Nephron progenitor cell (in vitro differentiated cells): ENCODE measurements at regions not wholly inside any gene's neighbourhood (a gene's known extent, or its start where the extent isn't known, plus 50 kb on each side); places are given as distances from the start of the nearest gene placed in this dataset.

Experiments used
- DNase-seq: peaks from one replicate; pipeline ENCODE4 v3.0.0; 2021
- H3K27ac Mint-ChIP-seq: 2 replicates; pipeline ENCODE4 v1.8.0; 2021; ENCODE audit warnings: mild to moderate bottlenecking, moderate library complexity, mixed read lengths
- H3K27me3 Mint-ChIP-seq: 2 replicates; pipeline ENCODE4 v1.8.0; 2021; ENCODE audit warnings: mild to moderate bottlenecking, low read depth, mixed read lengths; ENCODE audit not compliant: poor library complexity
- H3K36me3 Mint-ChIP-seq: 2 replicates; pipeline ENCODE4 v1.8.0; 2021; ENCODE audit warnings: low read depth, mixed read lengths
- H3K4me1 Mint-ChIP-seq: 2 replicates; pipeline ENCODE4 v1.8.0; 2021; ENCODE audit warnings: mixed read lengths
- H3K4me3 Mint-ChIP-seq: 2 replicates; pipeline ENCODE4 v1.8.0; 2021; ENCODE audit warnings: mild to moderate bottlenecking, moderate library complexity, mixed read lengths
- H3K9me3 Mint-ChIP-seq: 2 replicates; pipeline ENCODE4 v1.8.0; 2021; ENCODE audit warnings: mild to moderate bottlenecking, moderate library complexity, mixed read lengths
- TF ChIP-seq, protein P1 (sequence below): fragments of 200-600 bp; sonication (generic); IDR thresholded peaks from 2 replicates; pipeline ENCODE4 v1.5.0; 2021; ENCODE audit warnings: antibody characterized with exemption

GRCh38 chr12:77549383-77550128 is 281.1 kb upstream of the NAV3 start:
- TF ChIP-seq, protein P1, sequence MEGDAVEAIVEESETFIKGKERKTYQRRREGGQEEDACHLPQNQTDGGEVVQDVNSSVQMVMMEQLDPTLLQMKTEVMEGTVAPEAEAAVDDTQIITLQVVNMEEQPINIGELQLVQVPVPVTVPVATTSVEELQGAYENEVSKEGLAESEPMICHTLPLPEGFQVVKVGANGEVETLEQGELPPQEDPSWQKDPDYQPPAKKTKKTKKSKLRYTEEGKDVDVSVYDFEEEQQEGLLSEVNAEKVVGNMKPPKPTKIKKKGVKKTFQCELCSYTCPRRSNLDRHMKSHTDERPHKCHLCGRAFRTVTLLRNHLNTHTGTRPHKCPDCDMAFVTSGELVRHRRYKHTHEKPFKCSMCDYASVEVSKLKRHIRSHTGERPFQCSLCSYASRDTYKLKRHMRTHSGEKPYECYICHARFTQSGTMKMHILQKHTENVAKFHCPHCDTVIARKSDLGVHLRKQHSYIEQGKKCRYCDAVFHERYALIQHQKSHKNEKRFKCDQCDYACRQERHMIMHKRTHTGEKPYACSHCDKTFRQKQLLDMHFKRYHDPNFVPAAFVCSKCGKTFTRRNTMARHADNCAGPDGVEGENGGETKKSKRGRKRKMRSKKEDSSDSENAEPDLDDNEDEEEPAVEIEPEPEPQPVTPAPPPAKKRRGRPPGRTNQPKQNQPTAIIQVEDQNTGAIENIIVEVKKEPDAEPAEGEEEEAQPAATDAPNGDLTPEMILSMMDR: no peak
- Mint-ChIP-seq H3K36me3 (no peaks in the 10 kb centered on the region), H3K27ac (no peak overlapping the region), H3K4me1 (no peaks in the 10 kb centered on the region), H3K27me3 (peaks cover 5% of the 10 kb centered on the region), H3K9me3 (no peaks in the 10 kb centered on the region), H3K4me3 (no peak overlapping the region)
- no peak for DNase-seq

DNA sequence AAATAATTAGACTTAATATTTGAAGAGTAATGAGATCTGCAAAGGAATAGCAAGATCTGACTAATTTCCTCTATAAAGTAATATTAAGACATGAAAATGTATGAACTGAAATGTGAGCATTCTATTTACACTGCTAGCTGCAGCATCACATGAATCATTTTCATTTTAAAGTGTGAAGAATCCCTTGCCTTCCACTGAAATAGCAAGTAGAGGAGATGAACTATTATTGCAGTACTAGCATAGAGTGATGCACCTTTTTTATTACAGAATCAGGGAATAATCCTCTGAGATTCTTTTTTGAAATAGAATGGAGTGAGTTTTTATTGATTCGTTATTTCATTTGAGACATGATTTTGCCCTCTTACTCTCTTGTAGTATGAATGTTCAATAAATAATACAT is 281.9 kb upstream of the NAV3 start:
- no peak for DNase-seq
- Mint-ChIP-seq H3K4me3 (no peak overlapping the region), H3K4me1 (no peaks in the 10 kb centered on the region), H3K27ac (no peak overlapping the region), H3K36me3 (no peaks in the 10 kb centered on the region), H3K27me3 (peaks cover 5% of the 10 kb centered on the region), H3K9me3 (no peaks in the 10 kb centered on the region)
- TF ChIP-seq, protein P1: no peak

DNA sequence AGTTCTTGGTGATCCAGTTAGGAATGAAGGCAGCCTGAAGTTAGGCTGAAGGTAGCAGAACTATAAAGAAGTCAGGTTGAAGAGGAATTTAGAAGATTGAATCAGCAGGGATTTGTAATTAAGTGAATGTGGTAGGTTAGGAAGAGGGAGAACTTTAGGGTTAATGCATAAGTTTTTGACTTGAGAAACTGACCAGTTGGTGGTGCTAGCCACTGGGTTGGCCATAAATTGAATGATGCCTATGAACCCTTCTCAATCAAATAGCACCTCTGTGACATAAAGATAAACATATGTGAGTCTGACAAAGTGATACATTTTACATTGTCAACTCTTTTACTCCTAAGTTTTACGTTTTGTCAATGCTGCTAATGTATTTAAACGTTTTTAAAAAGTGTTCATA is 290.6 kb upstream of the NAV3 start:
- no peak for DNase-seq
- no peaks in the 10 kb centered on the region for H3K36me3 Mint-ChIP-seq
- TF ChIP-seq, protein P1: no peak
- H3K27me3 Mint-ChIP-seq: peaks cover 3% of the 10 kb centered on the region
- no peaks in the 10 kb centered on the region for H3K9me3 Mint-ChIP-seq
- no peaks in the 10 kb centered on the region for H3K4me1 Mint-ChIP-seq
- no peak overlapping the region for H3K4me3 Mint-ChIP-seq
- H3K27ac Mint-ChIP-seq: no peak overlapping the region

DNA sequence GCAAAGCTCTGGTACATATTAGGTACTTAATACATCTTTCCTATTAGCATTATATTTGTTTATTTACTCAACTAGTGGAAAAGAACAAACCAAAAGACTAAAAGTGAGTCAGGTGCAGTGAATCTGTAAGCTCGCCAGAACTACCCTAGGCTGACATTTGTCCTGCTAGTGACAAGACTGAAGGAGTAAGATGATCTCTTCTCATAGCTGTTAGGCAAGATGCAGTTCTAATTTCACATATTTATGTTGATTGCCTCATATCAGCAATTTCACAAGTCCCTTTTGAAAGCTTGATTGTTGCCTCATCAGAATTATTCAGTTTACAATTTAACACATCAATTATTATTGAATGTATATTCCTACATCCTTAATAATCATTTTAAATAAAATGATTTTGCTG is 293.0 kb upstream of the NAV3 start:
- no peak overlapping the region for H3K4me3 Mint-ChIP-seq
- H3K27me3 Mint-ChIP-seq: peaks cover 3% of the 10 kb centered on the region
- TF ChIP-seq, protein P1: no peak
- no peak overlapping the region for H3K27ac Mint-ChIP-seq
- H3K9me3 Mint-ChIP-seq: no peaks in the 10 kb centered on the region
- no peak for DNase-seq
- H3K36me3 Mint-ChIP-seq: no peaks in the 10 kb centered on the region
- H3K4me1 Mint-ChIP-seq: no peaks in the 10 kb centered on the region

- TF ChIP-seq, protein P1: no peak
- no peaks in the 10 kb centered on the region for H3K4me1 Mint-ChIP-seq
- H3K27me3 Mint-ChIP-seq: no peaks in the 10 kb centered on the region
- no peaks in the 10 kb centered on the region for H3K9me3 Mint-ChIP-seq
- H3K4me3 Mint-ChIP-seq: no peak overlapping the region
- DNase-seq: no peak
- no peak overlapping the region for H3K27ac Mint-ChIP-seq
- no peaks in the 10 kb centered on the region for H3K36me3 Mint-ChIP-seq
Observed at GRCh38 chr12:77535734-77536133, 295.0 kb upstream of the NAV3 start.

GRCh38 chr12:77531912-77532311 is 298.8 kb upstream of the NAV3 start:
- H3K9me3 Mint-ChIP-seq: peaks cover 15% of the 10 kb centered on the region
- no peaks in the 10 kb centered on the region for H3K27me3 Mint-ChIP-seq
- no peak for DNase-seq
- no peaks in the 10 kb centered on the region for H3K4me1 Mint-ChIP-seq
- H3K36me3 Mint-ChIP-seq: no peaks in the 10 kb centered on the region
- no peak overlapping the region for H3K27ac Mint-ChIP-seq
- H3K4me3 Mint-ChIP-seq: no peak overlapping the region
- TF ChIP-seq, protein P1: no peak
